CD14-positive monocyte (primary cell): ENCODE measurements at regions not wholly inside any gene's neighbourhood (a gene's known extent, or its start where the extent isn't known, plus 50 kb on each side); places are given as distances from the start of the nearest gene placed in this dataset.

Experiments
- DNase-seq, 3 donors: peaks; one replicate each; pipeline ENCODE4 v3.0.0-alpha.2; 2011 to 2022
- H2AFZ ChIP-seq: 2 replicates; pipeline ENCODE4 v1.6.0; 2012; ENCODE audit warnings: mild to moderate bottlenecking, low read depth, low read length, inconsistent platforms; ENCODE audit not compliant: insufficient read depth, poor library complexity, severe bottlenecking
- H3K27ac ChIP-seq, 2 donors: 1 replicate in 1 of 2; 2 replicates in 1 of 2; pipeline ENCODE4 v1.5.1; 2012 to 2013; ENCODE audit warnings: low read length in 2 of 2, control low read depth in 1 of 2, inconsistent platforms in 1 of 2, low read depth in 1 of 2, mild to moderate bottlenecking in 1 of 2
- H3K27me3 ChIP-seq, 2 donors: one replicate each; pipeline versions ENCODE4 v1.6.0 to v1.6.1; 2011 to 2013; ENCODE audit warnings: low read length in 2 of 2; ENCODE audit not compliant: control insufficient read depth in 2 of 2, insufficient read depth in 2 of 2
- H3K36me3 ChIP-seq, 2 donors: replicated peaks in 1 of 2; 1 replicate in 1 of 2; 2 replicates in 1 of 2; pipeline versions ENCODE4 v1.5.1 to v1.6.1; 2012 to 2013; ENCODE audit warnings: low read length in 2 of 2, control low read depth in 1 of 2, inconsistent platforms in 1 of 2, mild to moderate bottlenecking in 1 of 2; ENCODE audit not compliant: insufficient read depth in 2 of 2, control insufficient read depth in 1 of 2
- H3K4me1 ChIP-seq, 2 donors: 1 replicate in 1 of 2; 2 replicates in 1 of 2; pipeline versions ENCODE4 v1.5.1 to v1.6.1; 2012 to 2013; ENCODE audit warnings: low read length in 2 of 2, control low read depth in 1 of 2, inconsistent platforms in 1 of 2, mild to moderate bottlenecking in 1 of 2, moderate library complexity in 1 of 2; ENCODE audit not compliant: insufficient read depth in 2 of 2, control insufficient read depth in 1 of 2
- H3K4me2 ChIP-seq: replicated peaks from 2 replicates; pipeline ENCODE3; 2012; ENCODE audit warnings: low read length, moderate library complexity, mild to moderate bottlenecking; ENCODE audit not compliant: poor library complexity, severe bottlenecking; ENCODE audit errors: extremely low read depth
- H3K4me3 ChIP-seq, 3 experiments: fragments of 200-600 bp in 1 of 3; sonication (generic) in 1 of 3; replicated peaks in 1 of 3; 1 replicate in 2 of 3; 2 replicates in 1 of 3; pipeline ENCODE4 v1.5.1; 2011 to 2013; ENCODE audit warnings: low read length in 3 of 3, mild to moderate bottlenecking in 3 of 3, control low read depth in 2 of 3, low read depth in 2 of 3, inconsistent platforms in 1 of 3, moderate library complexity in 1 of 3
- H3K79me2 ChIP-seq: 2 replicates; pipeline ENCODE4 v1.6.0; 2012; ENCODE audit warnings: mild to moderate bottlenecking, control low read depth, inconsistent platforms, low read length, moderate library complexity; ENCODE audit not compliant: insufficient read depth
- H3K9ac ChIP-seq: 2 replicates; pipeline ENCODE4 v1.6.0; 2017; ENCODE audit warnings: low read length, mild to moderate bottlenecking; ENCODE audit not compliant: insufficient read depth, poor library complexity, severe bottlenecking
- H3K9me3 ChIP-seq, 2 donors: replicated peaks in 1 of 2; 1 replicate in 1 of 2; 2 replicates in 1 of 2; pipeline versions ENCODE4 v1.5.1 to v1.6.1; 2012 to 2013; ENCODE audit warnings: low read length in 2 of 2, control low read depth in 1 of 2; ENCODE audit not compliant: control insufficient read depth in 1 of 2, insufficient read depth in 1 of 2
- H4K20me1 ChIP-seq: 2 replicates; pipeline ENCODE4 v1.6.0; 2012; ENCODE audit warnings: mild to moderate bottlenecking, low read length, control low read depth, moderate library complexity; ENCODE audit not compliant: insufficient read depth
- H3K27ac Mint-ChIP-seq, 7 donors: one replicate each; pipeline ENCODE4 v1.8.0; 2020; ENCODE audit warnings: mild to moderate bottlenecking in 7 of 7, mixed read lengths in 7 of 7, moderate library complexity in 6 of 7, inconsistent platforms in 2 of 7
- H3K27me3 Mint-ChIP-seq, 3 donors: one replicate each; pipeline ENCODE4 v1.8.0; 2021 to 2022; ENCODE audit warnings: low read depth in 3 of 3, mild to moderate bottlenecking in 3 of 3, mixed read lengths in 3 of 3, moderate library complexity in 3 of 3, inconsistent platforms in 1 of 3
- H3K36me3 Mint-ChIP-seq, 2 donors: one replicate each; pipeline ENCODE4 v1.8.0; 2020; ENCODE audit warnings: mixed read lengths in 2 of 2, inconsistent platforms in 1 of 2, mild to moderate bottlenecking in 1 of 2
- H3K4me1 Mint-ChIP-seq: one replicate; pipeline ENCODE4 v1.8.0; 2020; ENCODE audit warnings: mild to moderate bottlenecking, mixed read lengths
- H3K4me3 Mint-ChIP-seq, 2 donors: one replicate each; pipeline ENCODE4 v1.8.0; 2020; ENCODE audit warnings: mild to moderate bottlenecking in 2 of 2, mixed read lengths in 2 of 2, moderate library complexity in 1 of 2
- H3K9me3 Mint-ChIP-seq, 7 donors: one replicate each; pipeline ENCODE4 v1.8.0; 2020 to 2022; ENCODE audit warnings: mixed read lengths in 7 of 7, mild to moderate bottlenecking in 6 of 7, moderate library complexity in 6 of 7, inconsistent platforms in 2 of 7
- WGBS: methylation state at CpG from one replicate; pipeline ENCODE4 v1.1.5; 2013; ENCODE audit warnings: missing lambda C conversion rate; ENCODE audit not compliant: insufficient coverage; 5-methylcytosine and 5-hydroxymethylcytosine counted together
- intact Hi-C, 2 donors: fragments of 100-400 bp; cut with micrococcal nuclease; formaldehyde crosslinking; loops; one replicate each; pipeline versions ENCODE4 v1.15.0 to v1.15.1; 2023
- TF ChIP-seq, protein P1 (sequence below): fragments of 200-600 bp; IDR thresholded peaks from one replicate; pipeline ENCODE4 v1.8.0; 2022; ENCODE audit warnings: antibody characterized with exemption, mild to moderate bottlenecking

DNA sequence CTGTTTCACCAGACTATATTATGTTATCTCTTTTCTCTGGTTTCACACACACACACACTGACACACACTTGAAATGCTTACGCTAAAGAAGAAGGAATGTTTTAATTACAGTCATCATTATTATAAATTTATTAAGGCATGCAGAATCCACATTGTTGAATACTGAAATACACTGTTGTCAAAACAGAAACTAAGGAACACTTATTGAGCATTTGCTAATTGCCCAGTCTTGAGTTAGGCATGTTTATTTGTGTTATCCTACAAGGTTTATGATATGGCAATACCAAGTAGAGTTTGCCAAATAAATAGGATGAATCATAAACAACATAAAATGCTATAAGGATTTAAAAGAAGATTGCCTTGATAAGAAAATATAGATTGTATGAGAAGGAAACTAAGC, 917.0 kb upstream of the PIK3C3 start:
- no peak overlapping the region for H3K4me2 ChIP-seq
- H4K20me1 ChIP-seq, result no peaks in the 10 kb centered on the region
- H3K27me3 ChIP-seq, result no peaks in the 10 kb centered on the region
- H3K9me3 ChIP-seq, result peaks cover 4 to 5% of the 10 kb centered on the region in 2 donors
- no peak overlapping the region for H3K4me3 ChIP-seq
- no peak overlapping the region for H3K4me3 Mint-ChIP-seq
- H3K9ac ChIP-seq, result no peak overlapping the region
- H3K9me3 Mint-ChIP-seq, result peaks cover 0 to 2% (median 0%) of the 10 kb centered on the region in 7 donors
- intact Hi-C loops, result no loop called here
- H3K27ac ChIP-seq, result no peak overlapping the region
- H3K4me1 Mint-ChIP-seq, result no peaks in the 10 kb centered on the region
- H3K27me3 Mint-ChIP-seq, result peaks cover 0 to 3% (median 0%) of the 10 kb centered on the region in 3 donors
- no peaks in the 10 kb centered on the region for H3K36me3 Mint-ChIP-seq
- no peaks in the 10 kb centered on the region for H3K36me3 ChIP-seq
- H3K79me2 ChIP-seq, result no peaks in the 10 kb centered on the region
- no CpG with 5 or more reads among the region's 1 CpG for WGBS
- H3K27ac Mint-ChIP-seq, result no peak overlapping the region
- no peaks in the 10 kb centered on the region for H3K4me1 ChIP-seq
- no peak for DNase-seq
- TF ChIP-seq, protein P1, sequence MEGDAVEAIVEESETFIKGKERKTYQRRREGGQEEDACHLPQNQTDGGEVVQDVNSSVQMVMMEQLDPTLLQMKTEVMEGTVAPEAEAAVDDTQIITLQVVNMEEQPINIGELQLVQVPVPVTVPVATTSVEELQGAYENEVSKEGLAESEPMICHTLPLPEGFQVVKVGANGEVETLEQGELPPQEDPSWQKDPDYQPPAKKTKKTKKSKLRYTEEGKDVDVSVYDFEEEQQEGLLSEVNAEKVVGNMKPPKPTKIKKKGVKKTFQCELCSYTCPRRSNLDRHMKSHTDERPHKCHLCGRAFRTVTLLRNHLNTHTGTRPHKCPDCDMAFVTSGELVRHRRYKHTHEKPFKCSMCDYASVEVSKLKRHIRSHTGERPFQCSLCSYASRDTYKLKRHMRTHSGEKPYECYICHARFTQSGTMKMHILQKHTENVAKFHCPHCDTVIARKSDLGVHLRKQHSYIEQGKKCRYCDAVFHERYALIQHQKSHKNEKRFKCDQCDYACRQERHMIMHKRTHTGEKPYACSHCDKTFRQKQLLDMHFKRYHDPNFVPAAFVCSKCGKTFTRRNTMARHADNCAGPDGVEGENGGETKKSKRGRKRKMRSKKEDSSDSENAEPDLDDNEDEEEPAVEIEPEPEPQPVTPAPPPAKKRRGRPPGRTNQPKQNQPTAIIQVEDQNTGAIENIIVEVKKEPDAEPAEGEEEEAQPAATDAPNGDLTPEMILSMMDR, result no peak
- H2AFZ ChIP-seq, result no peak overlapping the region

DNA sequence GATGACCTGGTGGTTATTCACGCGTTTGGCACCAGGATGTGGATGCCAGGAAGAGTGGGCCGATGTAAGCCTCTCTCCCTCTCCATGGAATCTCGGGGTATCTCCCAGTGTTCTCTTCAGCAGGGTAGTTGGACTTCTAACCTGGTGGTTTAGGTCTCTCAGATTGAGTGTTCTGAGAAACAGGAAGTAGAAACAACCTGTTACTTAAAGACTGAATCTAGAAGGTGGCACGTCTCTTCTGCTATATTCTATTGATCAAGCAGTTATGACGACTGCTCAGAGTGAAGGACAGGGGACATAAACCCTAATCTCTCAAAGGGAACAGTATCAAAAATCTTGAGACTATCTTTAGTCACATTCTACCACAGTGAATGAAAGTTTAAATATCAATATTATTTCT, 918.7 kb upstream of the PIK3C3 start:
- intact Hi-C loops, result no loop called here
- H3K27me3 Mint-ChIP-seq, result peaks cover 0 to 3% (median 0%) of the 10 kb centered on the region in 3 donors
- Histone ChIP-seq H2AFZ (no peak overlapping the region), H3K27ac (no peak overlapping the region), H4K20me1 (no peaks in the 10 kb centered on the region), H3K9ac (no peak overlapping the region), H3K4me1 (no peaks in the 10 kb centered on the region), H3K4me3 (no peak overlapping the region), H3K79me2 (no peaks in the 10 kb centered on the region), H3K27me3 (no peaks in the 10 kb centered on the region), H3K9me3 (peaks cover 4 to 5% of the 10 kb centered on the region in 2 donors), H3K4me2 (no peak overlapping the region), H3K36me3 (no peaks in the 10 kb centered on the region)
- peaks cover 0 to 2% (median 0%) of the 10 kb centered on the region in 7 donors for H3K9me3 Mint-ChIP-seq
- TF ChIP-seq, protein P1, result no peak
- 88% methylated on average over 4 of the region's 6 CpGs for WGBS
- H3K4me3 Mint-ChIP-seq, result no peak overlapping the region
- DNase-seq, result no peak
- H3K4me1 Mint-ChIP-seq, result no peaks in the 10 kb centered on the region
- H3K36me3 Mint-ChIP-seq, result no peaks in the 10 kb centered on the region
- no peak overlapping the region for H3K27ac Mint-ChIP-seq
